Endodermal cell (in vitro differentiated cells): ENCODE measurements at regions not wholly inside any gene's neighbourhood (a gene's known extent, or its start where the extent isn't known, plus 50 kb on each side); places are given as distances from the start of the nearest gene placed in this dataset.

Source experiments
- DNase-seq: peaks from one replicate; pipeline ENCODE4 v3.0.0-alpha.2; 2017
- H3K27ac ChIP-seq: 2 replicates; pipeline ENCODE4 v1.5.1; 2013; ENCODE audit warnings: mild to moderate bottlenecking, low read depth, low read length, moderate library complexity
- H3K27me3 ChIP-seq: 2 replicates; pipeline ENCODE4 v1.6.1; 2013; ENCODE audit warnings: mild to moderate bottlenecking, low read length, moderate library complexity; ENCODE audit not compliant: insufficient read depth, control insufficient read depth, poor library complexity, severe bottlenecking
- H3K36me3 ChIP-seq: 2 replicates; pipeline ENCODE4 v1.7.0; 2013; ENCODE audit warnings: mild to moderate bottlenecking, low read length, moderate library complexity; ENCODE audit not compliant: control insufficient read depth, insufficient read depth
- H3K4me1 ChIP-seq: one replicate; pipeline ENCODE4 v1.7.0; 2013; ENCODE audit warnings: low read length; ENCODE audit not compliant: control insufficient read depth, insufficient read depth
- H3K4me3 ChIP-seq: 2 replicates; pipeline ENCODE4 v1.5.1; 2013; ENCODE audit warnings: mild to moderate bottlenecking, low read length, moderate library complexity
- H3K9ac ChIP-seq: 2 replicates; pipeline ENCODE4 v1.6.1; 2013; ENCODE audit warnings: mild to moderate bottlenecking, low read length, moderate library complexity; ENCODE audit not compliant: poor library complexity, severe bottlenecking; ENCODE audit errors: extremely low read depth
- H3K9me3 ChIP-seq: 2 replicates; pipeline ENCODE4 v1.6.1; 2013; ENCODE audit warnings: mild to moderate bottlenecking, low read length, moderate library complexity; ENCODE audit not compliant: control insufficient read depth
- H3K27ac Mint-ChIP-seq: 2 replicates; pipeline ENCODE4 v1.8.0; 2020; ENCODE audit warnings: mixed read lengths
- H3K27me3 Mint-ChIP-seq: 2 replicates; pipeline ENCODE4 v1.8.0; 2021; ENCODE audit warnings: mild to moderate bottlenecking, mixed read lengths; ENCODE audit not compliant: insufficient read depth
- H3K36me3 Mint-ChIP-seq: 2 replicates; pipeline ENCODE4 v1.8.0; 2020; ENCODE audit warnings: low read depth, mixed read lengths
- H3K4me1 Mint-ChIP-seq: 2 replicates; pipeline ENCODE4 v1.8.0; 2020; ENCODE audit warnings: mixed read lengths
- H3K4me3 Mint-ChIP-seq: 2 replicates; pipeline ENCODE4 v1.8.0; 2020; ENCODE audit warnings: mild to moderate bottlenecking, moderate library complexity, mixed read lengths
- H3K9me3 Mint-ChIP-seq: 2 replicates; pipeline ENCODE4 v1.8.0; 2020; ENCODE audit warnings: mild to moderate bottlenecking, mixed read lengths
- CTCF ChIP-seq: fragments of 200-600 bp; sonication (generic); conservative IDR thresholded peaks from 2 replicates; pipeline ENCODE4 v1.5.0; 2021; ENCODE audit warnings: antibody characterized with exemption, mild to moderate bottlenecking
- WGBS, 2 experiments: methylation state at CpG; one replicate each; pipeline versions ENCODE4 v1.1.5 to v1.1.7; 2013; ENCODE audit warnings: missing lambda C conversion rate in 2 of 2, mixed read lengths in 1 of 2; ENCODE audit not compliant: insufficient coverage in 1 of 2, insufficient read length in 1 of 2; 5-methylcytosine and 5-hydroxymethylcytosine counted together

- H3K4me3 Mint-ChIP-seq: no peak overlapping the region
- 88 to 100% methylated on average over 2 of the region's 2 CpGs for WGBS, 2 experiments
Measured at GRCh38 chr4:119851649-119852048, 215.0 kb downstream of the MAD2L1 start.

DNA sequence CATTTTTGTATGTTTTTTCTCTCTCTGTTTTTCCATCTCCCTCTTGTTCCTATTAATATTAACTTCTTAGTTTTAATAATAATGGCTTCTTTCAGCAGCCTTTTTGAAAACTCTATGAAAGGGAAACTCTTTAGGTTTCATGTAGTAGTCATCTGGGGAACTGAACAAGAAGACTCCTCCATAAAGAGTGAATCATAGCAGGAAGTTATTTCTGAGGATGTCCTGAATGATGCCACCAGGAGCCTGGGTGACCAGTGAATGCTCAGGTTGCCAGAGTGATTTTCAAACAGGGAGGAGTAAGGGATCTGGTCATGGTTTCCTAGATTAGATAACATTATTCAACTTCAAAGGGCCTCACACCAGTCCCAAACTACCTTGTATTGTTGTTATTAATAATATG, 212.8 kb upstream of the PDE5A start:
- no peak overlapping the region for H3K4me3 ChIP-seq
- H3K27ac Mint-ChIP-seq: no peak overlapping the region
- H3K27me3 Mint-ChIP-seq: no peaks in the 10 kb centered on the region
- no peak for TF ChIP-seq CTCF
- no peak overlapping the region for H3K27ac ChIP-seq
- peaks cover 3% of the 10 kb centered on the region for H3K9me3 ChIP-seq
- H3K36me3 ChIP-seq: no peaks in the 10 kb centered on the region
- H3K27me3 ChIP-seq: no peaks in the 10 kb centered on the region
- no peaks in the 10 kb centered on the region for H3K4me1 ChIP-seq
- H3K4me1 Mint-ChIP-seq: no peaks in the 10 kb centered on the region
- no peak for DNase-seq
- no peak overlapping the region for H3K9ac ChIP-seq
- H3K9me3 Mint-ChIP-seq: peaks cover 7% of the 10 kb centered on the region
- no peak overlapping the region for H3K4me3 Mint-ChIP-seq
- H3K36me3 Mint-ChIP-seq: peaks cover 2% of the 10 kb centered on the region

More at GRCh38 chr4:119851649-119852048, 215.0 kb downstream of the MAD2L1 start:
- H3K36me3 ChIP-seq: no peaks in the 10 kb centered on the region
- H3K27ac Mint-ChIP-seq: no peak overlapping the region
- no peak overlapping the region for H3K4me3 ChIP-seq
- no peaks in the 10 kb centered on the region for H3K9me3 ChIP-seq
- H3K9ac ChIP-seq: no peak overlapping the region
- H3K27ac ChIP-seq: no peak overlapping the region
- no peaks in the 10 kb centered on the region for H3K27me3 Mint-ChIP-seq
- no peak for DNase-seq
- no peaks in the 10 kb centered on the region for H3K4me1 ChIP-seq
- H3K36me3 Mint-ChIP-seq: no peaks in the 10 kb centered on the region
- TF ChIP-seq CTCF: no peak
- H3K27me3 ChIP-seq: no peaks in the 10 kb centered on the region
- no peaks in the 10 kb centered on the region for H3K4me1 Mint-ChIP-seq
- peaks cover 19% of the 10 kb centered on the region for H3K9me3 Mint-ChIP-seq

GRCh38 chr4:119835613-119835910, 207.0 kb upstream of the PDE5A start:
- no peaks in the 10 kb centered on the region for H3K27me3 ChIP-seq
- TF ChIP-seq CTCF: no peak
- H3K9me3 ChIP-seq: peaks cover 3% of the 10 kb centered on the region
- Mint-ChIP-seq H3K4me1 (no peaks in the 10 kb centered on the region), H3K4me3 (no peak overlapping the region), H3K27me3 (no peaks in the 10 kb centered on the region), H3K9me3 (peaks cover 7% of the 10 kb centered on the region), H3K27ac (no peak overlapping the region), H3K36me3 (no peaks in the 10 kb centered on the region)
- no peak overlapping the region for H3K4me3 ChIP-seq
- H3K36me3 ChIP-seq: no peaks in the 10 kb centered on the region
- no peak overlapping the region for H3K27ac ChIP-seq
- no peak overlapping the region for H3K9ac ChIP-seq
- H3K4me1 ChIP-seq: no peaks in the 10 kb centered on the region
- DNase-seq: no peak
- WGBS, 2 experiments: 87 to 100% methylated on average over 1 of the region's 1 CpG
